Liver (tissue), 8 donors: ENCODE measurements at regions not wholly inside any gene's neighbourhood (a gene's known extent, or its start where the extent isn't known, plus 50 kb on each side); places are given as distances from the start of the nearest gene placed in this dataset.

ENCODE experiments used
- DNase-seq: peaks from one replicate; pipeline ENCODE4 v3.0.0-alpha.2; 2017; ENCODE audit warnings: low spot score
- H3K27ac ChIP-seq, 2 donors: one replicate each; pipeline ENCODE4 v1.7.0; 2013; ENCODE audit warnings: inconsistent platforms in 2 of 2, low read length in 2 of 2, control low read depth in 1 of 2, low read depth in 1 of 2, mild to moderate bottlenecking in 1 of 2
- H3K27me3 ChIP-seq, 4 donors: one replicate each; pipeline versions ENCODE4 v1.6.1 to v1.7.0; 2013; ENCODE audit warnings: low read length in 3 of 4, inconsistent platforms in 1 of 4, mild to moderate bottlenecking in 1 of 4, moderate library complexity in 1 of 4; ENCODE audit not compliant: control insufficient read depth in 4 of 4, insufficient read depth in 4 of 4
- H3K36me3 ChIP-seq, 4 donors: one replicate each; pipeline versions ENCODE4 v1.6.1 to v1.7.0; 2013; ENCODE audit warnings: low read length in 3 of 4, mild to moderate bottlenecking in 3 of 4, low read depth in 1 of 4, moderate library complexity in 1 of 4; ENCODE audit not compliant: control insufficient read depth in 4 of 4, insufficient read depth in 3 of 4
- H3K4me1 ChIP-seq, 4 donors: one replicate each; pipeline versions ENCODE4 v1.6.1 to v1.7.0; 2013; ENCODE audit warnings: low read length in 3 of 4, mild to moderate bottlenecking in 3 of 4, moderate library complexity in 1 of 4; ENCODE audit not compliant: control insufficient read depth in 4 of 4, insufficient read depth in 4 of 4
- H3K4me3 ChIP-seq, 3 donors: one replicate each; pipeline versions ENCODE4 v1.6.1 to v1.7.0; 2013; ENCODE audit warnings: low read length in 3 of 3, control low read depth in 1 of 3, low read depth in 1 of 3, mild to moderate bottlenecking in 1 of 3
- H3K9ac ChIP-seq, 2 donors: one replicate each; pipeline ENCODE4 v1.7.0; 2013; ENCODE audit warnings: low read length in 2 of 2, mild to moderate bottlenecking in 2 of 2, moderate library complexity in 2 of 2, control low read depth in 1 of 2, low read depth in 1 of 2
- H3K9me3 ChIP-seq, 4 donors: one replicate each; pipeline versions ENCODE4 v1.6.1 to v1.7.0; 2013; ENCODE audit warnings: low read length in 3 of 4; ENCODE audit not compliant: control insufficient read depth in 4 of 4
- ATF3 ChIP-seq: IDR thresholded peaks from 2 replicates; pipeline ENCODE4 v1.6.1; 2016; ENCODE audit warnings: antibody characterized with exemption
- CTCF ChIP-seq: fragments of 150-350 bp; IDR thresholded peaks from 2 replicates; pipeline ENCODE4 v1.5.1; 2017; ENCODE audit warnings: improper control_type of control experiment, low read depth, low read length; ENCODE audit not compliant: missing input control
- EGR1 ChIP-seq, 2 donors: IDR thresholded peaks; 2 replicates each; pipeline ENCODE4 v1.6.1; 2016 to 2018; ENCODE audit warnings: antibody characterized with exemption in 2 of 2, low read depth in 2 of 2
- FOXA1 ChIP-seq: IDR thresholded peaks from 2 replicates; pipeline ENCODE4 v1.6.1; 2016; ENCODE audit warnings: antibody characterized with exemption
- FOXA2 ChIP-seq: IDR thresholded peaks from 2 replicates; pipeline ENCODE4 v1.6.1; 2016; ENCODE audit warnings: antibody characterized with exemption
- GABPA ChIP-seq, 2 donors: IDR thresholded peaks in 1 of 2; conservative IDR thresholded peaks in 1 of 2; 2 replicates each; pipeline ENCODE4 v1.6.1; 2016; ENCODE audit warnings: antibody characterized with exemption in 2 of 2, mild to moderate bottlenecking in 1 of 2, moderate library complexity in 1 of 2
- HNF4A ChIP-seq, 2 donors: conservative IDR thresholded peaks; 2 replicates each; pipeline ENCODE4 v1.6.1; 2016; ENCODE audit warnings: antibody characterized with exemption in 2 of 2, mild to moderate bottlenecking in 2 of 2
- HNF4G ChIP-seq: IDR thresholded peaks from 2 replicates; pipeline ENCODE4 v1.6.1; 2016; ENCODE audit warnings: antibody characterized with exemption
- NR2F2 ChIP-seq: IDR thresholded peaks from 2 replicates; pipeline ENCODE4 v1.6.1; 2016; ENCODE audit warnings: antibody characterized with exemption
- RAD21 ChIP-seq, 2 donors: IDR thresholded peaks; 2 replicates each; pipeline ENCODE4 v1.6.1; 2016; ENCODE audit warnings: antibody characterized with exemption in 2 of 2, mild to moderate bottlenecking in 2 of 2
- RXRA ChIP-seq, 2 donors: IDR thresholded peaks; 2 replicates each; pipeline ENCODE4 v1.6.1; 2017 to 2018; ENCODE audit warnings: antibody characterized with exemption in 2 of 2, mild to moderate bottlenecking in 1 of 2
- SP1 ChIP-seq: IDR thresholded peaks from 2 replicates; pipeline ENCODE4 v1.6.1; 2018; ENCODE audit warnings: antibody characterized with exemption, mild to moderate bottlenecking
- TAF1 ChIP-seq: conservative IDR thresholded peaks from 2 replicates; pipeline ENCODE4 v1.6.1; 2016; ENCODE audit warnings: antibody characterized with exemption, mild to moderate bottlenecking
- WGBS: extraction: QIAGEN DNeasy Blood & Tissue Kit; methylation state at CpG from one replicate; pipeline ENCODE4 v1.1.7; 2013; 5-methylcytosine and 5-hydroxymethylcytosine counted together
- TF ChIP-seq, protein P1 (sequence below): IDR thresholded peaks from 2 replicates; pipeline ENCODE4 v1.6.1; 2016; ENCODE audit warnings: antibody characterized with exemption, mild to moderate bottlenecking
- TF ChIP-seq, protein P2 (sequence below): IDR thresholded peaks from 2 replicates; pipeline ENCODE4 v1.6.1; 2016; ENCODE audit warnings: antibody characterized with exemption
- TF ChIP-seq, protein P3 (sequence below): IDR thresholded peaks from 2 replicates; pipeline ENCODE4 v1.6.1; 2016; ENCODE audit warnings: antibody characterized with exemption
- donor health status: healthy.
- donor health status: healthy.
- donor health status: healthy.
- donor health status: healthy.
- donor health status: healthy.

DNA sequence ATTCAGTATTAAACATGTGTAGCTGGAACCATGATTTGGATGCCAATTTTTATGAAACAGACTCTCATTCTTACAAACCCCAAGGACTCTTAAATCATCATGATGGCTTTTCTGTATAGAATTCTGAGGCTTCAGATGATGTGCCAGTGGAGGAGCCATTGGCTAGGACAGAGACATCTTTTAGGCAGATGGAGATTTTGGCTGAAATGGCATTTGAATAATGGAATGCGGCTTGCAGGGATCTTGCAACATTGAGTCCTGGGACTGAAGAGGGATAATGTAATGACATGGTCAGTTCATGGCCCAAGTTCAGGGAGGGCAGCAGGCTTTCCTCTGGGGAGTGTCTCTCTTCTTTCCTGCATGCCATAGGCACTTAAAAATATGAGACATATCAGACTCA is 172.4 kb downstream of the ABCA8 start:
- no peak overlapping the region for H3K27ac ChIP-seq
- no peak overlapping the region for H3K9ac ChIP-seq
- H3K4me3 ChIP-seq, result no peak overlapping the region
- 92% methylated on average over 1 of the region's 1 CpG for WGBS
- no peak for DNase-seq
- H3K36me3 ChIP-seq, result no peaks in the 10 kb centered on the region
- H3K9me3 ChIP-seq, result no peaks in the 10 kb centered on the region
- no peaks in the 10 kb centered on the region for H3K27me3 ChIP-seq
- peaks cover 0 to 12% (median 5%) of the 10 kb centered on the region in 4 donors for H3K4me1 ChIP-seq
- TF ChIP-seq TAF1 (no peak), FOXA2 (no peak), ATF3 (no peak), NR2F2 (no peak), GABPA (IDR thresholded peaks at IDR 0.05 in 1 of 2, conservative IDR thresholded peaks at IDR 0.05 in 1 of 2) (no peak)

- Histone ChIP-seq H3K9ac (no peak overlapping the region), H3K27ac (no peak overlapping the region), H3K36me3 (no peaks in the 10 kb centered on the region), H3K27me3 (no peaks in the 10 kb centered on the region), H3K4me1 (peaks cover 0 to 16% (median 8%) of the 10 kb centered on the region in 4 donors), H3K9me3 (no peaks in the 10 kb centered on the region), H3K4me3 (no peak overlapping the region)
- TF ChIP-seq TAF1 (no peak), CTCF (no peak), HNF4G (no peak)
- WGBS, result 93% methylated on average over 4 of the region's 4 CpGs
- DNase-seq, result no peak
These were observed 174.6 kb downstream of the ABCA8 start for GRCh38 chr17:68780596-68780995.

DNA sequence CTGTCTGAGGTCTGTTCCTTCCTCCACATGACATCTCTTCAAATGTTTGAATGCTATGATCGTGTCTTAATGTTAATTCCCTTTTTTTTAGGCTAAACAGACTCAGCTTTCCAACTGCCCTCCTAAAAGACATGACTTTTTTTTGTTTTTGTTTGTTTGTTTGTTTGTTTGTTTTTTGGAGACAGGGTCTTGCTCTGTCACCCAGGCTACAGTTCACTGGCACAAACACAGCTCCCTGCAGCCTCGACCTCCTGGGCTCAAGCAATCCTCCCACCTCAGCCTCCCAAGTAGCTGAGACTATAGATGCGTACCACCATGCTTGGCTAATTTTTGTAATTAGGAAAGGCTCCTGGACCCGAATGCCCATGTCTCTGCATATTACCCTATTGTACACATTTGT is 176.5 kb downstream of the ABCA8 start:
- no peaks in the 10 kb centered on the region for H3K9me3 ChIP-seq
- peaks cover 0 to 16% (median 8%) of the 10 kb centered on the region in 4 donors for H3K4me1 ChIP-seq
- peak overlapping the region in 1 of 2 donors; percentile 9 for H3K9ac ChIP-seq
- TF ChIP-seq SP1, result no peak
- TF ChIP-seq GABPA (IDR thresholded peaks at IDR 0.05 in 1 of 2, conservative IDR thresholded peaks at IDR 0.05 in 1 of 2), result no peak
- TF ChIP-seq TAF1, result no peak
- TF ChIP-seq FOXA2, result no peak
- no peak for TF ChIP-seq EGR1 (IDR thresholded peaks at IDR 0.05; ENCODE audit: low read depth in 2 of 2)
- TF ChIP-seq RAD21 (IDR thresholded peaks at IDR 0.05), result no peak
- TF ChIP-seq, protein P1, sequence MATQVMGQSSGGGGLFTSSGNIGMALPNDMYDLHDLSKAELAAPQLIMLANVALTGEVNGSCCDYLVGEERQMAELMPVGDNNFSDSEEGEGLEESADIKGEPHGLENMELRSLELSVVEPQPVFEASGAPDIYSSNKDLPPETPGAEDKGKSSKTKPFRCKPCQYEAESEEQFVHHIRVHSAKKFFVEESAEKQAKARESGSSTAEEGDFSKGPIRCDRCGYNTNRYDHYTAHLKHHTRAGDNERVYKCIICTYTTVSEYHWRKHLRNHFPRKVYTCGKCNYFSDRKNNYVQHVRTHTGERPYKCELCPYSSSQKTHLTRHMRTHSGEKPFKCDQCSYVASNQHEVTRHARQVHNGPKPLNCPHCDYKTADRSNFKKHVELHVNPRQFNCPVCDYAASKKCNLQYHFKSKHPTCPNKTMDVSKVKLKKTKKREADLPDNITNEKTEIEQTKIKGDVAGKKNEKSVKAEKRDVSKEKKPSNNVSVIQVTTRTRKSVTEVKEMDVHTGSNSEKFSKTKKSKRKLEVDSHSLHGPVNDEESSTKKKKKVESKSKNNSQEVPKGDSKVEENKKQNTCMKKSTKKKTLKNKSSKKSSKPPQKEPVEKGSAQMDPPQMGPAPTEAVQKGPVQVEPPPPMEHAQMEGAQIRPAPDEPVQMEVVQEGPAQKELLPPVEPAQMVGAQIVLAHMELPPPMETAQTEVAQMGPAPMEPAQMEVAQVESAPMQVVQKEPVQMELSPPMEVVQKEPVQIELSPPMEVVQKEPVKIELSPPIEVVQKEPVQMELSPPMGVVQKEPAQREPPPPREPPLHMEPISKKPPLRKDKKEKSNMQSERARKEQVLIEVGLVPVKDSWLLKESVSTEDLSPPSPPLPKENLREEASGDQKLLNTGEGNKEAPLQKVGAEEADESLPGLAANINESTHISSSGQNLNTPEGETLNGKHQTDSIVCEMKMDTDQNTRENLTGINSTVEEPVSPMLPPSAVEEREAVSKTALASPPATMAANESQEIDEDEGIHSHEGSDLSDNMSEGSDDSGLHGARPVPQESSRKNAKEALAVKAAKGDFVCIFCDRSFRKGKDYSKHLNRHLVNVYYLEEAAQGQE, result no peak
- no peak for TF ChIP-seq HNF4A (conservative IDR thresholded peaks at IDR 0.05)
- TF ChIP-seq FOXA1, result no peak
- TF ChIP-seq, protein P2, sequence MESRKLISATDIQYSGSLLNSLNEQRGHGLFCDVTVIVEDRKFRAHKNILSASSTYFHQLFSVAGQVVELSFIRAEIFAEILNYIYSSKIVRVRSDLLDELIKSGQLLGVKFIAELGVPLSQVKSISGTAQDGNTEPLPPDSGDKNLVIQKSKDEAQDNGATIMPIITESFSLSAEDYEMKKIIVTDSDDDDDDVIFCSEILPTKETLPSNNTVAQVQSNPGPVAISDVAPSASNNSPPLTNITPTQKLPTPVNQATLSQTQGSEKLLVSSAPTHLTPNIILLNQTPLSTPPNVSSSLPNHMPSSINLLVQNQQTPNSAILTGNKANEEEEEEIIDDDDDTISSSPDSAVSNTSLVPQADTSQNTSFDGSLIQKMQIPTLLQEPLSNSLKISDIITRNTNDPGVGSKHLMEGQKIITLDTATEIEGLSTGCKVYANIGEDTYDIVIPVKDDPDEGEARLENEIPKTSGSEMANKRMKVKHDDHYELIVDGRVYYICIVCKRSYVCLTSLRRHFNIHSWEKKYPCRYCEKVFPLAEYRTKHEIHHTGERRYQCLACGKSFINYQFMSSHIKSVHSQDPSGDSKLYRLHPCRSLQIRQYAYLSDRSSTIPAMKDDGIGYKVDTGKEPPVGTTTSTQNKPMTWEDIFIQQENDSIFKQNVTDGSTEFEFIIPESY, result no peak
- TF ChIP-seq CTCF, result no peak
- TF ChIP-seq HNF4G, result no peak
- TF ChIP-seq, protein P3, sequence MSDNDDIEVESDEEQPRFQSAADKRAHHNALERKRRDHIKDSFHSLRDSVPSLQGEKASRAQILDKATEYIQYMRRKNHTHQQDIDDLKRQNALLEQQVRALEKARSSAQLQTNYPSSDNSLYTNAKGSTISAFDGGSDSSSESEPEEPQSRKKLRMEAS, result no peak
- TF ChIP-seq RXRA (IDR thresholded peaks at IDR 0.05), result no peak
- H3K4me3 ChIP-seq, result no peak overlapping the region
- H3K27me3 ChIP-seq, result no peaks in the 10 kb centered on the region
- H3K36me3 ChIP-seq, result no peaks in the 10 kb centered on the region
- DNase-seq, result no peak
- peak overlapping the region; percentile 84 to 85 for H3K27ac ChIP-seq
- WGBS, result 84% methylated on average over 4 of the region's 4 CpGs
